Endodermal cell (in vitro differentiated cells): ENCODE measurements at regions not wholly inside any gene's neighbourhood (a gene's known extent, or its start where the extent isn't known, plus 50 kb on each side); places are given as distances from the start of the nearest gene placed in this dataset.

ENCODE experiments used
- DNase-seq: peaks from one replicate; pipeline ENCODE4 v3.0.0-alpha.2; 2017
- H3K27ac ChIP-seq: 2 replicates; pipeline ENCODE4 v1.5.1; 2013; ENCODE audit warnings: mild to moderate bottlenecking, low read depth, low read length, moderate library complexity
- H3K27me3 ChIP-seq: 2 replicates; pipeline ENCODE4 v1.6.1; 2013; ENCODE audit warnings: mild to moderate bottlenecking, low read length, moderate library complexity; ENCODE audit not compliant: insufficient read depth, control insufficient read depth, poor library complexity, severe bottlenecking
- H3K36me3 ChIP-seq: 2 replicates; pipeline ENCODE4 v1.7.0; 2013; ENCODE audit warnings: mild to moderate bottlenecking, low read length, moderate library complexity; ENCODE audit not compliant: control insufficient read depth, insufficient read depth
- H3K4me1 ChIP-seq: one replicate; pipeline ENCODE4 v1.7.0; 2013; ENCODE audit warnings: low read length; ENCODE audit not compliant: control insufficient read depth, insufficient read depth
- H3K4me3 ChIP-seq: 2 replicates; pipeline ENCODE4 v1.5.1; 2013; ENCODE audit warnings: mild to moderate bottlenecking, low read length, moderate library complexity
- H3K9ac ChIP-seq: 2 replicates; pipeline ENCODE4 v1.6.1; 2013; ENCODE audit warnings: mild to moderate bottlenecking, low read length, moderate library complexity; ENCODE audit not compliant: poor library complexity, severe bottlenecking; ENCODE audit errors: extremely low read depth
- H3K9me3 ChIP-seq: 2 replicates; pipeline ENCODE4 v1.6.1; 2013; ENCODE audit warnings: mild to moderate bottlenecking, low read length, moderate library complexity; ENCODE audit not compliant: control insufficient read depth
- H3K27ac Mint-ChIP-seq: 2 replicates; pipeline ENCODE4 v1.8.0; 2020; ENCODE audit warnings: mixed read lengths
- H3K27me3 Mint-ChIP-seq: 2 replicates; pipeline ENCODE4 v1.8.0; 2021; ENCODE audit warnings: mild to moderate bottlenecking, mixed read lengths; ENCODE audit not compliant: insufficient read depth
- H3K36me3 Mint-ChIP-seq: 2 replicates; pipeline ENCODE4 v1.8.0; 2020; ENCODE audit warnings: low read depth, mixed read lengths
- H3K4me1 Mint-ChIP-seq: 2 replicates; pipeline ENCODE4 v1.8.0; 2020; ENCODE audit warnings: mixed read lengths
- H3K4me3 Mint-ChIP-seq: 2 replicates; pipeline ENCODE4 v1.8.0; 2020; ENCODE audit warnings: mild to moderate bottlenecking, moderate library complexity, mixed read lengths
- H3K9me3 Mint-ChIP-seq: 2 replicates; pipeline ENCODE4 v1.8.0; 2020; ENCODE audit warnings: mild to moderate bottlenecking, mixed read lengths
- WGBS, 2 experiments: methylation state at CpG; one replicate each; pipeline versions ENCODE4 v1.1.5 to v1.1.7; 2013; ENCODE audit warnings: missing lambda C conversion rate in 2 of 2, mixed read lengths in 1 of 2; ENCODE audit not compliant: insufficient coverage in 1 of 2, insufficient read length in 1 of 2; 5-methylcytosine and 5-hydroxymethylcytosine counted together
- TF ChIP-seq, protein P1 (sequence below): fragments of 200-600 bp; sonication (generic); conservative IDR thresholded peaks from 2 replicates; pipeline ENCODE4 v1.5.0; 2021; ENCODE audit warnings: antibody characterized with exemption, mild to moderate bottlenecking

DNA sequence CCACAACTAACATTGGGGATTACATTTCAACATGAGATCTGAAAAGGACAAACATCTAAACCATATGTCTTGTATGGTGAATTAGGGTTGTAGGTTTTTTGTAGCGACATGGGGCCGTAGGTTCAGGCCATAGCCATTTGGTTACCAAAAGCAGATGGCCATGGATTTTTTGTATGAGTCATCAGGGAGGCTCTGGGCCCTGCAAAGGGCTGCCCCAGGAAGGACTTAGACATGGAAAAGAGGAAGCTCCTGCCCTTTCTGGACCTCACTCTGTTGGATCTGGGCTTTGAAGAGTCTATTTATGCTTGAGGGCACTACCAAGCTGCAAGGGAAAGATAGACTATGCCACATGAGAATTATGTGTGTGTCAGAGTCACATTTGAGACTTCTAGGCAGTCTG is 89.3 kb upstream of the DHRS4 start:
- Histone ChIP-seq H3K9me3 (no peaks in the 10 kb centered on the region), H3K27me3 (no peaks in the 10 kb centered on the region), H3K27ac (no peak overlapping the region), H3K4me3 (no peak overlapping the region), H3K36me3 (no peaks in the 10 kb centered on the region), H3K4me1 (no peaks in the 10 kb centered on the region), H3K9ac (no peak overlapping the region)
- WGBS, 2 experiments: 86 to 90% methylated on average over 1 to 2 of the region's 2 CpGs
- no peak for DNase-seq
- Mint-ChIP-seq H3K4me1 (no peaks in the 10 kb centered on the region), H3K4me3 (no peak overlapping the region), H3K9me3 (peaks cover 91% of the 10 kb centered on the region), H3K27me3 (no peaks in the 10 kb centered on the region), H3K27ac (no peak overlapping the region), H3K36me3 (no peaks in the 10 kb centered on the region)
- TF ChIP-seq, protein P1, sequence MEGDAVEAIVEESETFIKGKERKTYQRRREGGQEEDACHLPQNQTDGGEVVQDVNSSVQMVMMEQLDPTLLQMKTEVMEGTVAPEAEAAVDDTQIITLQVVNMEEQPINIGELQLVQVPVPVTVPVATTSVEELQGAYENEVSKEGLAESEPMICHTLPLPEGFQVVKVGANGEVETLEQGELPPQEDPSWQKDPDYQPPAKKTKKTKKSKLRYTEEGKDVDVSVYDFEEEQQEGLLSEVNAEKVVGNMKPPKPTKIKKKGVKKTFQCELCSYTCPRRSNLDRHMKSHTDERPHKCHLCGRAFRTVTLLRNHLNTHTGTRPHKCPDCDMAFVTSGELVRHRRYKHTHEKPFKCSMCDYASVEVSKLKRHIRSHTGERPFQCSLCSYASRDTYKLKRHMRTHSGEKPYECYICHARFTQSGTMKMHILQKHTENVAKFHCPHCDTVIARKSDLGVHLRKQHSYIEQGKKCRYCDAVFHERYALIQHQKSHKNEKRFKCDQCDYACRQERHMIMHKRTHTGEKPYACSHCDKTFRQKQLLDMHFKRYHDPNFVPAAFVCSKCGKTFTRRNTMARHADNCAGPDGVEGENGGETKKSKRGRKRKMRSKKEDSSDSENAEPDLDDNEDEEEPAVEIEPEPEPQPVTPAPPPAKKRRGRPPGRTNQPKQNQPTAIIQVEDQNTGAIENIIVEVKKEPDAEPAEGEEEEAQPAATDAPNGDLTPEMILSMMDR: no peak

DNA sequence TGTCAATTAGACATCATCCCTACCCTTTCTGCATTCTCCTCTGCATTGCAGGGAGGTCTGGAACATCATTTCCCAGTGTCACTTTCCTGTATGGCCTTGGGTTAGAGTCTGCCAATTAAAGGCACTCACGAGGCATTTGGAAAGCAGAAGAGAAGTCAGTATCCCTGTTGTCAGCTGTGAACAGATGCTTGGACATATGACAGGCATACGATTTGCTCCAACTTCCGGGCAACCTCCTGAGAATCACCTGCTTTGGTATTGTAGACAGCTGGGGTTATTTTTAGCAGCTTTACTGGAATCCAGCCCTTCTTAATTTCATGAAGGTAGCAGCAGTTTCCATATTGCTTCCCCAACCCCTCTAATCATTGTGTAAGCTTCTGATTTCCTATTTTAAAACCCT is 88.7 kb upstream of the DHRS4 start:
- TF ChIP-seq, protein P1: no peak
- H3K4me1 ChIP-seq: no peaks in the 10 kb centered on the region
- no peak overlapping the region for H3K27ac Mint-ChIP-seq
- H3K27me3 Mint-ChIP-seq: no peaks in the 10 kb centered on the region
- no peak overlapping the region for H3K4me3 ChIP-seq
- DNase-seq: no peak
- H3K27ac ChIP-seq: no peak overlapping the region
- no peaks in the 10 kb centered on the region for H3K4me1 Mint-ChIP-seq
- no peak overlapping the region for H3K4me3 Mint-ChIP-seq
- H3K9me3 ChIP-seq: no peaks in the 10 kb centered on the region
- no peaks in the 10 kb centered on the region for H3K27me3 ChIP-seq
- WGBS, 2 experiments: 72 to 74% methylated on average over 3 of the region's 3 CpGs
- no peak overlapping the region for H3K9ac ChIP-seq
- H3K36me3 Mint-ChIP-seq: no peaks in the 10 kb centered on the region
- no peaks in the 10 kb centered on the region for H3K36me3 ChIP-seq
- H3K9me3 Mint-ChIP-seq: peaks cover 90% of the 10 kb centered on the region

DNA sequence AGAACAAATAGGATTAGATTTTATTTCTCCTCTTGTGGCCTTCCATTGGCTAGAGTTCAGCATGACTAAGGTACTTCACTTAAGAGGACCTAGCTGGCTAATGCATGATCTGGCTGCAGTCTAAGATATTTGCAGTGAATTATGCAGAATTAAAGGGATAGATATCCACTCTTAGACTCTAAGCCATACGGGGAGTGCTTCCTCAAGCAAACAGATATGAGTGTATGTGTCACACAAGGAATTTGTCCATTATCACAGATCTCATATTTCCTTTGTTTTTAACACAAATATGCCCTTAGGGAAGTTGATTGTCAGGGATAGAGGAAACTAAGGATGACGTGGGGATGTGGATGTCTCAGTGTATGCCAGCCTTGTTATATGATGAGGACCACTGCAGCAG is 88.1 kb upstream of the DHRS4 start:
- Histone ChIP-seq H3K27ac (no peak overlapping the region), H3K9me3 (peaks cover under 1% of the 10 kb centered on the region), H3K27me3 (no peaks in the 10 kb centered on the region), H3K4me3 (no peak overlapping the region), H3K4me1 (no peaks in the 10 kb centered on the region), H3K36me3 (no peaks in the 10 kb centered on the region), H3K9ac (no peak overlapping the region)
- TF ChIP-seq, protein P1: no peak
- Mint-ChIP-seq H3K27me3 (no peaks in the 10 kb centered on the region), H3K4me1 (no peaks in the 10 kb centered on the region), H3K27ac (no peak overlapping the region), H3K9me3 (peaks cover 90% of the 10 kb centered on the region), H3K36me3 (no peaks in the 10 kb centered on the region), H3K4me3 (no peak overlapping the region)
- 67% methylated on average over 2 of the region's 2 CpGs; no CpG with 5 or more reads in 1 of the 2 experiments for WGBS, 2 experiments
- no peak for DNase-seq
